ENCODE measurements at regions not wholly inside any gene's neighbourhood (a gene's known extent, or its start where the extent isn't known, plus 50 kb on each side); places are given as distances from the start of the nearest gene placed in this dataset.

- Histone ChIP-seq H3K4me1 (ENCODE audit: control insufficient read depth, low read length) (no peaks in the 10 kb centered on the region), H3K4me2 (ENCODE audit: low read length) (no peak overlapping the region), H3K27me3 (ENCODE audit: control insufficient read depth, low read length) (peaks cover 8% of the 10 kb centered on the region), H3K9me3 (ENCODE audit: control insufficient read depth, insufficient read depth, low read length) (no peaks in the 10 kb centered on the region), H3K27ac (ENCODE audit: low read depth, low read length) (no peak overlapping the region), H4K20me1 (ENCODE audit: control insufficient read depth, insufficient read depth, low read depth, low read length) (no peaks in the 10 kb centered on the region), H3F3A (ENCODE audit: control insufficient read depth, insufficient read depth) (no peaks in the 10 kb centered on the region), H3K36me3 (ENCODE audit: control insufficient read depth, low read length) (no peaks in the 10 kb centered on the region), H3K79me2 (ENCODE audit: control insufficient read depth, low read length) (no peaks in the 10 kb centered on the region), H3K9me2 (replicated peaks; ENCODE audit: control insufficient read depth, low read length) (no peaks in the 10 kb centered on the region), H3K4me3 (ENCODE audit: low read length) (no peak overlapping the region)
- no peak for TF ChIP-seq CTCF (IDR thresholded peaks at IDR 0.05; ENCODE audit: low read depth, low read length, poor library complexity, severe bottlenecking)
- TF ChIP-seq EZH2phosphoT487 (IDR thresholded peaks at IDR 0.05; ENCODE audit: borderline replicate concordance, low read length) = no peak
Measured at GRCh38 chr10:45093945-45094344, 93.2 kb downstream of the ZNF22 start.

- no peak overlapping the region for H3K4me3 ChIP-seq (ENCODE audit: low read length)
- H3K27ac ChIP-seq (ENCODE audit: low read depth, low read length) = no peak overlapping the region
- H4K20me1 ChIP-seq (ENCODE audit: control insufficient read depth, insufficient read depth, low read depth, low read length) = no peaks in the 10 kb centered on the region
- no peaks in the 10 kb centered on the region for H3K4me1 ChIP-seq (ENCODE audit: control insufficient read depth, low read length)
- H3K9me2 ChIP-seq (replicated peaks; ENCODE audit: control insufficient read depth, low read length) = no peaks in the 10 kb centered on the region
- H3K9me3 ChIP-seq (ENCODE audit: control insufficient read depth, insufficient read depth, low read length) = no peaks in the 10 kb centered on the region
- no peaks in the 10 kb centered on the region for H3F3A ChIP-seq (ENCODE audit: control insufficient read depth, insufficient read depth)
- no peaks in the 10 kb centered on the region for H3K36me3 ChIP-seq (ENCODE audit: control insufficient read depth, low read length)
- no peak overlapping the region for H3K4me2 ChIP-seq (ENCODE audit: low read length)
- H3K79me2 ChIP-seq (ENCODE audit: control insufficient read depth, low read length) = no peaks in the 10 kb centered on the region
- TF ChIP-seq EZH2phosphoT487 (IDR thresholded peaks at IDR 0.05; ENCODE audit: borderline replicate concordance, low read length) (no peak), CTCF (IDR thresholded peaks at IDR 0.05; ENCODE audit: low read depth, low read length, poor library complexity, severe bottlenecking) (no peak)
- peaks cover 9% of the 10 kb centered on the region for H3K27me3 ChIP-seq (ENCODE audit: control insufficient read depth, low read length)
Measured at GRCh38 chr10:45095286-45095685, 94.6 kb downstream of the ZNF22 start.

- no peaks in the 10 kb centered on the region for H3K9me3 ChIP-seq (ENCODE audit: control insufficient read depth, insufficient read depth, low read length)
- H3K27ac ChIP-seq (ENCODE audit: low read depth, low read length) = no peak overlapping the region
- H3K4me3 ChIP-seq (ENCODE audit: low read length) = no peak overlapping the region
- H3F3A ChIP-seq (ENCODE audit: control insufficient read depth, insufficient read depth) = no peaks in the 10 kb centered on the region
- H3K79me2 ChIP-seq (ENCODE audit: control insufficient read depth, low read length) = no peaks in the 10 kb centered on the region
- H4K20me1 ChIP-seq (ENCODE audit: control insufficient read depth, insufficient read depth, low read depth, low read length) = no peaks in the 10 kb centered on the region
- no peak for TF ChIP-seq CTCF (IDR thresholded peaks at IDR 0.05; ENCODE audit: low read depth, low read length, poor library complexity, severe bottlenecking)
- TF ChIP-seq EZH2phosphoT487 (IDR thresholded peaks at IDR 0.05; ENCODE audit: borderline replicate concordance, low read length) = no peak
- H3K4me2 ChIP-seq (ENCODE audit: low read length) = no peak overlapping the region
- H3K4me1 ChIP-seq (ENCODE audit: control insufficient read depth, low read length) = no peaks in the 10 kb centered on the region
- H3K36me3 ChIP-seq (ENCODE audit: control insufficient read depth, low read length) = no peaks in the 10 kb centered on the region
- no peaks in the 10 kb centered on the region for H3K9me2 ChIP-seq (replicated peaks; ENCODE audit: control insufficient read depth, low read length)
- H3K27me3 ChIP-seq (ENCODE audit: control insufficient read depth, low read length) = peaks cover 4% of the 10 kb centered on the region
Measured at GRCh38 chr10:45096001-45096400, 95.3 kb downstream of the ZNF22 start.

- no peaks in the 10 kb centered on the region for H3K79me2 ChIP-seq (ENCODE audit: control insufficient read depth, low read length)
Measured at GRCh38 chr10:45100429-45100828, 99.7 kb downstream of the ZNF22 start.

More at GRCh38 chr10:45100429-45100828, 99.7 kb downstream of the ZNF22 start:
- Histone ChIP-seq H3K27me3 (ENCODE audit: control insufficient read depth, low read length) (peaks cover 9% of the 10 kb centered on the region), H3K4me2 (ENCODE audit: low read length) (no peak overlapping the region), H3K9me3 (ENCODE audit: control insufficient read depth, insufficient read depth, low read length) (no peaks in the 10 kb centered on the region), H3F3A (ENCODE audit: control insufficient read depth, insufficient read depth) (no peaks in the 10 kb centered on the region), H3K4me1 (ENCODE audit: control insufficient read depth, low read length) (no peaks in the 10 kb centered on the region), H3K27ac (ENCODE audit: low read depth, low read length) (no peak overlapping the region), H3K4me3 (ENCODE audit: low read length) (no peak overlapping the region), H4K20me1 (ENCODE audit: control insufficient read depth, insufficient read depth, low read depth, low read length) (no peaks in the 10 kb centered on the region), H3K9me2 (replicated peaks; ENCODE audit: control insufficient read depth, low read length) (no peaks in the 10 kb centered on the region), H3K36me3 (ENCODE audit: control insufficient read depth, low read length) (no peaks in the 10 kb centered on the region)
- TF ChIP-seq CTCF (IDR thresholded peaks at IDR 0.05; ENCODE audit: low read depth, low read length, poor library complexity, severe bottlenecking) = no peak
- TF ChIP-seq EZH2phosphoT487 (IDR thresholded peaks at IDR 0.05; ENCODE audit: borderline replicate concordance, low read length) = no peak
